ENCODE measurements at regions not wholly inside any gene's neighbourhood (a gene's known extent, or its start where the extent isn't known, plus 50 kb on each side); places are given as distances from the start of the nearest gene placed in this dataset.

GRCh38 chr21:16455978-16456377 lies 726.2 kb downstream of the USP25 start:
- H3K4me1 Mint-ChIP-seq: peaks cover 6% of the 10 kb centered on the region
- H3K27me3 Mint-ChIP-seq (ENCODE audit: insufficient read depth, low read depth, poor library complexity): no peaks in the 10 kb centered on the region
- ATAC-seq: no peak
- no peaks in the 10 kb centered on the region for H3K9me2 ChIP-seq (ENCODE audit: insufficient read depth)
- TF ChIP-seq JUNB (IDR thresholded peaks at IDR 0.05; ENCODE audit: unreplicated experiment) (no peak), EZH2phosphoT487 (IDR thresholded peaks at IDR 0.05; ENCODE audit: unreplicated experiment) (no peak), EZH2 (IDR thresholded peaks at IDR 0.05; ENCODE audit: low read depth, unreplicated experiment) (no peak), ZNF114 (CRISPR knock-in tag; IDR thresholded peaks at IDR 0.05) (no peak), ZNF331 (CRISPR knock-in tag; IDR thresholded peaks at IDR 0.05; ENCODE audit: low read depth) (no peak), POLR2AphosphoS5 (IDR thresholded peaks at IDR 0.05; ENCODE audit: low read depth) (no peak), STAT1 (IDR thresholded peaks at IDR 0.05; ENCODE audit: unreplicated experiment) (no peak), REST (IDR thresholded peaks at IDR 0.05; ENCODE audit: unreplicated experiment) (no peak), CREB1 (CRISPR knock-in tag; IDR thresholded peaks at IDR 0.05; ENCODE audit: low read depth) (no peak), CTCF (conservative IDR thresholded peaks at IDR 0.05; ENCODE audit: low read depth in 2 of 2) (no peak), NANOG (IDR thresholded peaks at IDR 0.05; ENCODE audit: borderline replicate concordance) (no peak), ZNF462 (CRISPR knock-in tag; IDR thresholded peaks at IDR 0.05) (no peak)
- no peaks in the 10 kb centered on the region for H3K27me3 ChIP-seq (ENCODE audit: insufficient read depth)
- H2AFZ ChIP-seq: peak overlapping the region; percentile 69
- no peaks in the 10 kb centered on the region for H3F3A ChIP-seq (replicated peaks; ENCODE audit: low read depth)
- no peaks in the 10 kb centered on the region for H3K36me3 Mint-ChIP-seq (ENCODE audit: low read depth)
- H3K4me3 ChIP-seq: no peak overlapping the region
- no peak overlapping the region for H3K4me2 ChIP-seq
- no peak overlapping the region for H3K27ac Mint-ChIP-seq
- no peaks in the 10 kb centered on the region for H3K79me2 ChIP-seq (replicated peaks; ENCODE audit: insufficient read depth)
- H3K36me3 ChIP-seq (ENCODE audit: insufficient read depth): no peaks in the 10 kb centered on the region
- H3K4me3 Mint-ChIP-seq: no peak overlapping the region
- H3K27ac ChIP-seq (ENCODE audit: low read depth): no peak overlapping the region
- no peaks in the 10 kb centered on the region for H3K9me3 Mint-ChIP-seq
- peak; percentile 4 for DNase-seq (ENCODE audit: low spot score)
- H4K20me1 ChIP-seq (replicated peaks; ENCODE audit: insufficient read depth): no peaks in the 10 kb centered on the region
- H3K4me1 ChIP-seq (ENCODE audit: insufficient read depth): peaks cover 5% of the 10 kb centered on the region; the same call in 1 of the 2 replicates

Measured in GM23338 (cell line).